Epithelial cell of esophagus (primary cell): ENCODE measurements at regions not wholly inside any gene's neighbourhood (a gene's known extent, or its start where the extent isn't known, plus 50 kb on each side); places are given as distances from the start of the nearest gene placed in this dataset.

Experiments
- DNase-seq: peaks from one replicate; pipeline ENCODE4 v3.0.0; 2010; ENCODE audit warnings: low read depth
- H3K4me3 ChIP-seq: 2 replicates; pipeline ENCODE4 v1.5.1; 2011; ENCODE audit warnings: mild to moderate bottlenecking, low read length, control low read depth
- TF ChIP-seq, protein P1 (sequence below): IDR thresholded peaks from 2 replicates; pipeline ENCODE4 v1.5.1; 2011; ENCODE audit warnings: low read depth, mild to moderate bottlenecking, low read length, control low read depth, inconsistent platforms; ENCODE audit not compliant: insufficient read depth; ENCODE audit errors: missing control alignments

- TF ChIP-seq, protein P1, sequence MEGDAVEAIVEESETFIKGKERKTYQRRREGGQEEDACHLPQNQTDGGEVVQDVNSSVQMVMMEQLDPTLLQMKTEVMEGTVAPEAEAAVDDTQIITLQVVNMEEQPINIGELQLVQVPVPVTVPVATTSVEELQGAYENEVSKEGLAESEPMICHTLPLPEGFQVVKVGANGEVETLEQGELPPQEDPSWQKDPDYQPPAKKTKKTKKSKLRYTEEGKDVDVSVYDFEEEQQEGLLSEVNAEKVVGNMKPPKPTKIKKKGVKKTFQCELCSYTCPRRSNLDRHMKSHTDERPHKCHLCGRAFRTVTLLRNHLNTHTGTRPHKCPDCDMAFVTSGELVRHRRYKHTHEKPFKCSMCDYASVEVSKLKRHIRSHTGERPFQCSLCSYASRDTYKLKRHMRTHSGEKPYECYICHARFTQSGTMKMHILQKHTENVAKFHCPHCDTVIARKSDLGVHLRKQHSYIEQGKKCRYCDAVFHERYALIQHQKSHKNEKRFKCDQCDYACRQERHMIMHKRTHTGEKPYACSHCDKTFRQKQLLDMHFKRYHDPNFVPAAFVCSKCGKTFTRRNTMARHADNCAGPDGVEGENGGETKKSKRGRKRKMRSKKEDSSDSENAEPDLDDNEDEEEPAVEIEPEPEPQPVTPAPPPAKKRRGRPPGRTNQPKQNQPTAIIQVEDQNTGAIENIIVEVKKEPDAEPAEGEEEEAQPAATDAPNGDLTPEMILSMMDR = no peak
- H3K4me3 ChIP-seq = no peak overlapping the region
- no peak for DNase-seq
Observed at GRCh38 chr6:63395381-63395780, 75.6 kb upstream of the LGSN start.

DNA sequence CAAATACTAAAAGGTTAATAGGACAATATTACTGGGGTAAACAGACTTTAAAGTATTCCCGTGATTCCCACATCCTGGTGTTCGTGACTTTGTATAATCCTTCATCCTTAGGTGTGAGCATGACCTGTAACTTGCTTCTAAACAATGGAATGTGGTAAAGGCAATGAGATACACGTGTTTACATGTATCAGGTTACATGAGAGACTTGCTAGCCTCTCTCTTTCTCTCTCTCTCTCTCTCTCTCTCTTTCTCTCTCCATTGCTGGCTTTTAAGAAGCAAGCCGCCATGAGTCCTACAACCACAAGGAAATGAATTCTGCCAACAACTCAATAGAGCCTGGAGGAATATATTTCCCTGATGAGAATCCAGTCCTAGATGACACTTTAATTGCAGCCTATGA lies 83.9 kb upstream of the LGSN start:
- peak; percentile 35 for DNase-seq
- H3K4me3 ChIP-seq = no peak overlapping the region
- TF ChIP-seq, protein P1 = no peak

DNA sequence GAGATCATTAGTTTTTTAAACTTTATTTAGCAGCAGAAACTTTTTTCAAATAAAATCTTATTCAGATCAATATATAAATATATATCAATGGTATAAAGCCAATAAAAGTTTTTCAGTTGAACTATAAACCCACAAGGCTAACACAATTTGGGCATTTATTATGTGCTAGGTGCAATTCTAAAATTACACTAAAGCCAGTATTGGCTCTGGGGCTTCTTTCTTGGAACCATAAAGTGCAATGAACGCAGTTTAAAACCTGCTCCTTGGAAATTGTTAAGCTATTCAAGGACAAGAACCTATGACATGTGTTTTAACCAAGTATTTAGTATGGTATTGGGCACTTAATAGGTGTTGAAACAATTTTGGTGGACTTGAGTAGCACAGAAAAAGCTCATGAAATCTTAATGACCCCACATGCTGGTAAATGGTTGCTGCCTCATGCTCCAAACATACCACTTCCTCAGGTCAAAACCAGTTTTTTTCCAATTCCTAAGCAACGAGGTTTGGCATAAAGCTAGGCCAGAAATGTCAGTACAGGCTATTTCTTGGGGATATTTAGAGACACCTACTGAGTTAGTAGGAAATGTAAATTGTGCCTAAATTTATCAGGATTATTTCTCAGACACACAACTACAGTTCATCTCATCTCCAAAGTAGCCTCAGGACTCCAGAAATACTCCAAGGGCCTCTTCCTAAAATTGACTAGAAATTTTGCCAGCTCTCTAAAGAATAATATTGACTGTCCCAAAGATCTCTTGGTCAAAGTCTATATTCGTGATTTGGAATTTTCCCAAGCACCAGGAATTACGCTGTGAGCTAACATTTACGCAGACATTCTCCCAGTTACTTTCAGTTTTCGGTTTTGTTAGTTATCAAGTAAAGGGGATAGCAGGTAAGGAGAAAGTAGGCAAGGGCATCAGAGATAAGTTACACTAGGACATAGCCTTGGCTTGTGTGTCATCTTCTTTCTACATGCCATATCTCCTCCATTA lies 90.9 kb upstream of the LGSN start:
- no peak for DNase-seq
- no peak overlapping the region for H3K4me3 ChIP-seq
- TF ChIP-seq, protein P1 = no peak

- no peak for DNase-seq
- TF ChIP-seq, protein P1 = no peak
Observed at GRCh38 chr6:63415286-63415685, 95.5 kb upstream of the LGSN start.

DNA sequence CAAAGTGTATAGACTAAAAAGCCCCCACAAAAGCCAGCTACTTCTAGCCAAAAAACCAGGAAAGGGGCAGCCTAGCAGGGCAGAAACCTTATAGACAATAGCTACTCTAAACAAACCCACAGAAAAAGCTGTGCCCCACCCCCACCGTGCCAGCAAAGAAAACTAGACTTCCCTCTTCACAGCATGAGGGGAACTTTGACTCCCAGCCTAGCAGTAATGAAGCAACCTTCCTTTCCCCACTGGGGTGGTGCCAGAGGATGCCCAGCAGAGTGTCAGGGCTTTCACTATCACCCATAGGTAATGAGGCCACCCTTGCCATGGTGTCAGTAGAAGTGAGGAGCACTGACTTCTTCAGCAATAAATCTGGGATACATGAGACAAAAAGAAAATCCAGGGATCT lies 99.0 kb upstream of the LGSN start:
- H3K4me3 ChIP-seq = no peak overlapping the region
- TF ChIP-seq, protein P1 = no peak
- no peak for DNase-seq

More at GRCh38 chr6:63415286-63415685, 95.5 kb upstream of the LGSN start:
- no peak overlapping the region for H3K4me3 ChIP-seq

DNA sequence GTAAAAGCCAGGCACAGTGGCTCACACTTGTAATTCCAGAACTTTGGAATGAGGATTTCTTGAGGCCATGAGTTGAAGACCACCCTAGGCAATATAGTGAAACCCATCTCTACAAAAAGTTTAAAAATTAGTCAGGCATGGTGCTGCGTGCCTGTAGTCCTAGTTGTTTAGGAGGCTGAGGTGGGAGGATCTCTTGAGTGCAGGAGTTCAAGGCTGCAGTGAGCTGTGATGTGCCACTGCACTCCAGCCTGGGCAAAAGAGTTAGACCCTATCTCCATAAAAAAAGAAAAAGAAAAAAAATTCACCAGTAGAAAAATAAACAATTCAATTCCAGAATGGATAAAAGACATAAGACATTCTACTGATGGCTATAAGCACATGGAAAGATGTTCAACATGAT lies 104.9 kb upstream of the LGSN start:
- TF ChIP-seq, protein P1 = no peak
- DNase-seq = no peak
- no peak overlapping the region for H3K4me3 ChIP-seq
